ENCODE measurements at regions not wholly inside any gene's neighbourhood (a gene's known extent, or its start where the extent isn't known, plus 50 kb on each side); places are given as distances from the start of the nearest gene placed in this dataset.

- no peak for DNase-seq (ENCODE audit: low read depth in 3 of 3)
Observed at GRCh38 chr4:43345323-43345925, 452.9 kb downstream of the GRXCR1 start.

- DNase-seq (ENCODE audit: low read depth in 3 of 3), result no peak
Observed at GRCh38 chr4:43348591-43348990, 456.1 kb downstream of the GRXCR1 start.

- no peak for DNase-seq (ENCODE audit: low read depth in 3 of 3)
Observed at GRCh38 chr4:43351970-43352806, 459.7 kb downstream of the GRXCR1 start.

- DNase-seq (ENCODE audit: low read depth in 3 of 3), result no peak
Observed at GRCh38 chr4:43352859-43353258, 460.3 kb downstream of the GRXCR1 start.

GRCh38 chr4:43353552-43353951 is 461.0 kb downstream of the GRXCR1 start:
- DNase-seq (ENCODE audit: low read depth in 3 of 3), result no peak

GRCh38 chr4:43356786-43357185 is 464.3 kb downstream of the GRXCR1 start:
- no peak for DNase-seq (ENCODE audit: low read depth in 3 of 3)

GRCh38 chr4:43357252-43357974 is 464.9 kb downstream of the GRXCR1 start:
- DNase-seq (ENCODE audit: low read depth in 3 of 3), result no peak

GRCh38 chr4:43360296-43360695 is 467.8 kb downstream of the GRXCR1 start:
- DNase-seq (ENCODE audit: low read depth in 3 of 3), result no peak

- DNase-seq (ENCODE audit: low read depth in 3 of 3), result no peak
Observed at GRCh38 chr4:43362875-43363636, 470.5 kb downstream of the GRXCR1 start.

GRCh38 chr4:43369036-43369594 is 476.6 kb downstream of the GRXCR1 start:
- no peak for DNase-seq (ENCODE audit: low read depth in 3 of 3)

GRCh38 chr4:43373201-43373600 is 480.7 kb downstream of the GRXCR1 start:
- no peak for DNase-seq (ENCODE audit: low read depth in 3 of 3)

- DNase-seq (ENCODE audit: low read depth in 3 of 3), result no peak
Observed at GRCh38 chr4:43374216-43374751, 481.8 kb downstream of the GRXCR1 start.

- DNase-seq (ENCODE audit: low read depth in 3 of 3), result no peak
Observed at GRCh38 chr4:43379016-43379415, 486.5 kb downstream of the GRXCR1 start.

GRCh38 chr4:43380093-43380492 is 487.6 kb downstream of the GRXCR1 start:
- no peak for DNase-seq (ENCODE audit: low read depth in 3 of 3)

- no peak for DNase-seq (ENCODE audit: low read depth in 3 of 3)
Observed at GRCh38 chr4:43391069-43391468, 498.6 kb downstream of the GRXCR1 start.

- DNase-seq (ENCODE audit: low read depth in 3 of 3), result no peak
Observed at GRCh38 chr4:43394976-43395375, 502.5 kb downstream of the GRXCR1 start.

GRCh38 chr4:43399726-43400125 is 507.2 kb downstream of the GRXCR1 start:
- no peak for DNase-seq (ENCODE audit: low read depth in 3 of 3)

GRCh38 chr4:43402393-43402792 is 509.9 kb downstream of the GRXCR1 start:
- no peak for DNase-seq (ENCODE audit: low read depth in 3 of 3)

- no peak for DNase-seq (ENCODE audit: low read depth in 3 of 3)
Observed at GRCh38 chr4:43410636-43411035, 518.1 kb downstream of the GRXCR1 start.

- no peak for DNase-seq (ENCODE audit: low read depth in 3 of 3)
Observed at GRCh38 chr4:43411226-43411625, 518.7 kb downstream of the GRXCR1 start.

GRCh38 chr4:43423276-43423675 is 530.8 kb downstream of the GRXCR1 start:
- no peak for DNase-seq (ENCODE audit: low read depth in 3 of 3)

Data from stimulated activated CD4-positive, alpha-beta T cell treated with anti-CD3 and anti-CD28 coated beads, TNF-alpha, amount 100 ng/mL, for 4 hours (primary cell).